HepG2 (cell line): ENCODE measurements at regions not wholly inside any gene's neighbourhood (a gene's known extent, or its start where the extent isn't known, plus 50 kb on each side); places are given as distances from the start of the nearest gene placed in this dataset.

Source experiments
- ARNT ChIP-seq: fragments of 450-650 bp; IDR thresholded peaks from 2 replicates; pipeline ENCODE4 v1.6.1; 2017
- ATF4 ChIP-seq, 2 experiments: fragments of 450-650 bp in 1 of 2; sonication (generic) in 1 of 2; formaldehyde crosslinking; IDR thresholded peaks; 2 replicates each; pipeline versions ENCODE4 v1.5.0 to v1.8.0; 2020 to 2022; ENCODE audit warnings: mild to moderate bottlenecking in 1 of 2, missing genetic modification reagents in 1 of 2
- CBX2 ChIP-seq, 2 experiments: fragments of 200-600 bp in 1 of 2; sonication (generic); formaldehyde crosslinking in 1 of 2; IDR thresholded peaks; 2 replicates each; pipeline versions ENCODE4 v1.7.0 to v1.8.1; 2018 to 2022; ENCODE audit warnings: low read depth in 2 of 2, low read length in 1 of 2, mild to moderate bottlenecking in 1 of 2, missing genetic modification reagents in 1 of 2
- CSRNP1 ChIP-seq: sonication (generic); formaldehyde crosslinking; IDR thresholded peaks from 2 replicates; pipeline ENCODE4 v1.8.1; 2023; ENCODE audit warnings: mild to moderate bottlenecking, missing genetic modification reagents
- FOXA1 ChIP-seq, 2 experiments: fragments of 450-650 bp in 1 of 2; sonication (generic) in 1 of 2; formaldehyde crosslinking in 1 of 2; IDR thresholded peaks; 2 replicates each; pipeline versions ENCODE4 v1.4.0 to v1.6.1; 2016 to 2020; ENCODE audit warnings: missing genetic modification reagents in 1 of 2
- GTF2F1 ChIP-seq: fragments of 150-350 bp; IDR thresholded peaks from 2 replicates; pipeline ENCODE4 v1.6.1; 2014; ENCODE audit warnings: low read length
- JUNB ChIP-seq: sonication (generic); formaldehyde crosslinking; IDR thresholded peaks from 2 replicates; pipeline ENCODE4 v1.8.0; 2022; ENCODE audit warnings: missing genetic modification reagents, mild to moderate bottlenecking, borderline replicate concordance
- NFE2L2 ChIP-seq: fragments of 150-350 bp; IDR thresholded peaks from 2 replicates; pipeline ENCODE4 v1.6.1; 2014; ENCODE audit warnings: low read length
- PHF8 ChIP-seq: sonication (generic); formaldehyde crosslinking; IDR thresholded peaks from 2 replicates; pipeline ENCODE4 v1.5.0; 2020; ENCODE audit warnings: missing genetic modification reagents
- REST ChIP-seq, 2 experiments: IDR thresholded peaks; 2 replicates each; pipeline ENCODE4 v1.6.1; 2011 to 2012; ENCODE audit warnings: low read length in 2 of 2, borderline replicate concordance in 1 of 2, low read depth in 1 of 2, mild to moderate bottlenecking in 1 of 2, moderate library complexity in 1 of 2
- TAF1 ChIP-seq: sonication (generic); formaldehyde crosslinking; IDR thresholded peaks from 2 replicates; pipeline ENCODE4 v1.4.0; 2020; ENCODE audit warnings: missing genetic modification reagents

GRCh38 chr7:125197731-125198393, 268.2 kb upstream of the POT1 start:
- no peak for TF ChIP-seq ATF4 (CRISPR knock-in tag; IDR thresholded peaks at IDR 0.05)
- no peak for TF ChIP-seq NFE2L2
- TF ChIP-seq FOXA1 (IDR thresholded peaks at IDR 0.05) = no peak
- no peak for TF ChIP-seq FOXA1 (CRISPR knock-in tag; IDR thresholded peaks at IDR 0.05)
- no peak for TF ChIP-seq GTF2F1
- TF ChIP-seq CSRNP1 (CRISPR knock-in tag) = no peak
- TF ChIP-seq REST (IDR thresholded peaks at IDR 0.05; ENCODE audit: borderline replicate concordance in 1 of 2, low read depth in 1 of 2, low read length in 2 of 2) = no peak
- TF ChIP-seq PHF8 (CRISPR knock-in tag) = no peak
- TF ChIP-seq ARNT = no peak
- no peak for TF ChIP-seq TAF1 (CRISPR knock-in tag)
- TF ChIP-seq JUNB (CRISPR knock-in tag) = no peak
- TF ChIP-seq CBX2 (IDR thresholded peaks at IDR 0.05; ENCODE audit: low read depth, low read length) = no peak
- no peak for TF ChIP-seq CBX2 (CRISPR knock-in tag; IDR thresholded peaks at IDR 0.05; ENCODE audit: low read depth)
